HEK293T (cell line): ENCODE measurements at regions not wholly inside any gene's neighbourhood (a gene's known extent, or its start where the extent isn't known, plus 50 kb on each side); places are given as distances from the start of the nearest gene placed in this dataset.

ENCODE experiments used
- ARNT ChIP-seq: fragments of 450-650 bp; IDR thresholded peaks from 2 replicates; pipeline ENCODE4 v1.6.1; 2017; ENCODE audit warnings: mild to moderate bottlenecking
- BHLHE40 ChIP-seq: fragments of 450-650 bp; IDR thresholded peaks from 2 replicates; pipeline ENCODE4 v1.6.1; 2016; ENCODE audit warnings: mild to moderate bottlenecking, moderate library complexity, borderline replicate concordance
- CTBP1 ChIP-seq: fragments of 450-650 bp; IDR thresholded peaks from 2 replicates; pipeline ENCODE4 v1.6.1; 2016; ENCODE audit warnings: borderline replicate concordance
- FOXA1 ChIP-seq: fragments of 450-650 bp; IDR thresholded peaks from 2 replicates; pipeline ENCODE4 v1.6.1; 2016; ENCODE audit warnings: mild to moderate bottlenecking
- FOXM1 ChIP-seq: fragments of 450-650 bp; IDR thresholded peaks from 2 replicates; pipeline ENCODE4 v1.6.1; 2017; ENCODE audit warnings: mild to moderate bottlenecking, borderline replicate concordance
- HDGF ChIP-seq: fragments of 450-650 bp; IDR thresholded peaks from 2 replicates; pipeline ENCODE4 v1.6.1; 2017; ENCODE audit warnings: antibody characterized with exemption, borderline replicate concordance
- SP1 ChIP-seq: fragments of 450-650 bp; IDR thresholded peaks from 2 replicates; pipeline ENCODE4 v1.6.1; 2017
- ZNF384 ChIP-seq: fragments of 450-650 bp; IDR thresholded peaks from 2 replicates; pipeline ENCODE4 v1.6.1; 2016

- TF ChIP-seq FOXM1 = no peak
- no peak for TF ChIP-seq CTBP1
- peak; percentile 59; the same call in 1 of the 2 replicates for TF ChIP-seq ZNF384
- TF ChIP-seq ARNT = no peak
- TF ChIP-seq FOXA1 = no peak
- no peak for TF ChIP-seq HDGF
- no peak for TF ChIP-seq SP1
- TF ChIP-seq BHLHE40 = no peak
Observed at GRCh38 chr6:53725791-53726575, 60.4 kb upstream of the KLHL31 start.
